Endothelial cell of umbilical vein (primary cell): ENCODE measurements at regions not wholly inside any gene's neighbourhood (a gene's known extent, or its start where the extent isn't known, plus 50 kb on each side); places are given as distances from the start of the nearest gene placed in this dataset.

Source experiments
- CTCF ChIP-seq, 2 donors: IDR thresholded peaks; 1 replicate in 1 of 2; 2 replicates in 1 of 2; pipeline ENCODE4 v1.5.1; 2011; ENCODE audit warnings: low read length in 2 of 2, mild to moderate bottlenecking in 2 of 2, moderate library complexity in 2 of 2, control low read depth in 1 of 2, inconsistent platforms in 1 of 2, low read depth in 1 of 2; ENCODE audit not compliant: insufficient read depth in 1 of 2; ENCODE audit errors: extremely low read depth in 1 of 2
- JUN ChIP-seq: IDR thresholded peaks from 2 replicates; pipeline ENCODE4 v1.6.1; 2011; ENCODE audit warnings: borderline replicate concordance, low read depth; ENCODE audit not compliant: insufficient read length, insufficient read depth
- MAX ChIP-seq: IDR thresholded peaks from 2 replicates; pipeline ENCODE4 v1.6.1; 2011; ENCODE audit not compliant: insufficient read depth, insufficient read length
- POLR2AphosphoS5 ChIP-seq: IDR thresholded peaks from 2 replicates; pipeline ENCODE4 v1.6.1; 2012; ENCODE audit warnings: low read depth, mild to moderate bottlenecking, control low read depth, low read length, moderate library complexity; ENCODE audit not compliant: insufficient read depth

- TF ChIP-seq CTCF (IDR thresholded peaks at IDR 0.05; ENCODE audit: extremely low read depth in 1 of 2, insufficient read depth in 1 of 2, low read depth in 1 of 2, low read length in 2 of 2) (no peak), JUN (no peak), POLR2AphosphoS5 (no peak), MAX (no peak)
Measured at GRCh38 chr22:27413702-27414101, 387.9 kb downstream of the MN1 start.
